ENCODE measurements at regions not wholly inside any gene's neighbourhood (a gene's known extent, or its start where the extent isn't known, plus 50 kb on each side); places are given as distances from the start of the nearest gene placed in this dataset.

DNA sequence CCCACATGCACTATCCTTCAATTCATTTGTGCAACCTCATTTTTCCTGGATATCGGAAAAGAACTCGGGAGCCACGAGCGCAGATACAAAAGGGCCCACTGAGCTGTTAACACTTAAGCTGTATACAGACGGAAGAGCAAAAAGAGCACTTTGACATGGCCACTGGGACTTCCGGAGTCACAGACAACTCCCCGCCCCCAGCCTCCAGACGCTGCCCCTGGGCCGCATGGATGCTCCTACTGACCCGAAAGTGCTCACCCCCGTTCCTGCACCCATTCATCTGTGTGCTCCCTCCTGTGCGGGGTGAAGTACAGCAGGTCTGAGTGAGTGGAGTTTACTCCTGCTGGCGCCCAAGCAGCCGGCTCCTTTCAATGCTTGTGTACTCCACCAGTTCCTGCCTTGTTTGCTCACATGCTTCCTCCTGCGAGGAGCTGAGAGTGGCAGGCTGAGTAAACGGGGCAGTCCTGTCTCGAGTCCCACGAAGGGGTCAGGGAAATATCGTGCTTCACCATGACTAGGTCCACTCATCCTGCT is 901.0 kb upstream of the CTNND2 start:
- no peak for DNase-seq (ENCODE audit: low read depth in 3 of 3, low spot score in 2 of 3)

DNA sequence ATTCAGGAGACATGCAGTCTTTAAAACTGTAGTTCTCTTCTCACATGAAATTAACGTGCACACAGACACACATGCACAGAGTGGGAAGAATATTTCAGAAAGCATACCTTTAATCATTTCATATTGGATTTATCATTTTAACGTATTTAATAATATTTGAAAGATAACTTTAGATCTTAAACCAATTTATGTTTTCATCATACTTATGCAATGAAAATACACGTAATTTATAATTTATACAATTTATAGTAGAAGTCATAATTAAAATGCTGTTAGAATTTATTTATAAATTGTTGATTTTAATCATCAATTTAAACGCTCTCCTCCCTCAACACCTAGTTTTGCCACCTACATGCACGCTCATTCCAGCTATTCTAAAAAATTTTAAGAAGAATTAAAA is 894.9 kb upstream of the CTNND2 start:
- no peak for DNase-seq (ENCODE audit: low read depth in 3 of 3, low spot score in 2 of 3)

DNA sequence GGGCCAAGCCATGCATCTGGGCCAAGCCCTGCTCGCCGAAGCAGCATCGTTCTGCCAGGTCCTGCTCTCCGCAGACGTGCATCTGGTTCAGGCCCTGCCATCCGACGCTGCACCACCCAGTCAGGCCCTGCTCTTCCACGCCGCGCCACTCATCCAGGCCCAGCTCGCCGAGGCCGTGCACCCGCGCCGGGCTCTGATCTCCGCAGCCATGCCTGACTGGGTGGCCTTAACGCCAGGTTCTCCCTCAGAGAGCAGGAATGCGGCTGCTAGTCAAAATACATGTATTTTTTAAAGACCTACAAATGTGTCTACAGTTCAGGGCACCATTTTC is 891.1 kb upstream of the CTNND2 start:
- DNase-seq (ENCODE audit: low read depth in 3 of 3, low spot score in 2 of 3): no peak

DNA sequence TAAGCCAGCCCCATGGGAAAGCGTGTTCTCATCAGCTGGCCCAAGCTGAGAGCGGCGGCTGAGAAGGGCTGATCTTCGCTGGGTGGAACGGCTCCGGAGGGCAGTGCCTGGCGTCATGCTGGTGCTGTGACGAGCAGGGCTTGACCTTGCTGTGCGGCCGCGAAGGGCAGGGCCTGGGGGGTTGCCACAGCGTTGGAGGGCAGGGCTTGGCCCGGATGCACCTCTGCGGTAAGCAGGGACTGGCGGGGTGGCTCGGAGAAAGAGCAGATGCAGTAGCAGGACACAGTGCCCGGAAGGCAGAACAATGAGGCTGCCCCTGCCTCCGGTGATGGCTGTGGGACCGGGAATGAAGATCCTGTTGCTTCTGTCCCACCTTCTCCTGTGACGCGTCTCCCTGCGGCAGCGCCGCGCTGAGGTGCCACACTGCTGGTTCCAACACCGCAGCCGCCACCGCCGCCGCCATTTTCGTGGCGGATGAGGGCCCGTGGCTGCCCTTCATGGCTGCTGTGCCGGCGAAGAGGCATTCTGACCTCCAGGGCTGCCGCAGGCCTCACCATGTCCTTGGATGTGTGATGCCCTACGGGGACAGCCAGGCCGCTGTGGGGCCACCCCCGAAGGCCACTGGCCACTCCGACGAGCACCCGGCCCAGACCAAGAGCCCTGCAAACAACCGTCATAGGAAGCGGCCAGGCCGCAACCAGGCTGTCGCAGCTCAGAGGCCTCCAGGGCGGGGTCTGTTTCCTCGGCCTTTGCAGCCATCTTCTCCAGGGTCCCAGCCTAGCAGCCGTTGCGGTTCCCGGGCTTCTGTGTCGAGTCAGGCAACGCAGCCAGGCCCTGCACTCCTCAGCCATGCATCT is 890.5 kb upstream of the CTNND2 start:
- DNase-seq (ENCODE audit: low read depth in 3 of 3, low spot score in 2 of 3): no peak

DNA sequence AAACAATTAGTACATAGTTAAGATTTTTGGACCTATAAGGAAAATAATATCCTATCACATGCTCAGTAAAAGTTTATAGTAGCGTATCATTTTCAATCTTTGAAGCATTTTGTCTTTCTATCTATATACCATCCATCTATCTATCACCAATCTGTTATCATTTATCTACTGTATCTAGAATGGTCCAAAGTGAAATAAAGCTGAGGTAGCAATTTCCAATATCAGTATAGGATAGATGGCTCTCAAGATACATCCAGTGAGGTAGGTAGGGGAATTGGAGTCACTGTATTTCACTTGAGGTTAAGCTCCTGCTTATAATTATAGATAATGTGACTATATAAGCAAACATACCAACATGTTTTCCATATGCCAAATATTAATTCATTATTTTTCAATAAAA is 889.1 kb upstream of the CTNND2 start:
- DNase-seq (ENCODE audit: low read depth in 3 of 3, low spot score in 2 of 3): no peak

DNA sequence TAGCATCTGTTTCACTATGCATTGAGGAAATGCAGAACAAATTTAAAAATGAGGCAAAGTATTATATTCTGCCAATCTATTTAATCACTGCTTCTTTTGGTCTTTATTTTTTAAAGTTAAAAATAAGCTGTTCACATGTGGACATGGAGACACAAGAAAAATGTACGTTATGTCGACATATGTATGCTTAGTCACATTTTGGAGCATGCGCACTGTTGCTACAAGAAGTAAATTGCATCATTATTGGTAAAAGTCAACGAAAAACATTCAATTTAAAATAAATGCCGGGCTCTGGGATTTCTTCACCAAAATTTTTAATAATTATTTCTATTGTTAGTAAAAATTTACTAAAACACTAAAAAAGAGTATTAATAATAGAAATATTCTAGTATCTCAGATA is 876.3 kb upstream of the CTNND2 start:
- no peak for DNase-seq (ENCODE audit: low read depth in 3 of 3, low spot score in 2 of 3)

DNA sequence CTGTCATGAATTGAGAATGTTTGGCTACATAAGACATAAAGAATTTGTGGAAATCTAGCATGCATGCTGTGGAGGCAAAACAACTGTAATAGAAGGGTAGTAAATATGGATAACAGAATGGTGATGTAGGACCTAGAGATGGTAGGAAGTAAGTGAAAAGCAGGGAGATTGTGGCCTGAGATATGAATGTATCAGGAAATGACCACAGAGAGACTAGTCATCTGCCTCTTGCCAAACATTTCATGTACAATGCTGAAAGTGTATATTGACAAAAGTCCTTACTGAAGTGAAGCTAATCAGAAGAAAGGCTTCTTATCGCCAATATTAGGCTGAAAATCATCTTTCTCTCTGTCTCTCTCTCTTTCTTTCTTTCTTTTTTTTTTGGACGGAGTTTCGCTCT is 873.1 kb upstream of the CTNND2 start:
- DNase-seq (ENCODE audit: low read depth in 3 of 3, low spot score in 2 of 3): no peak

DNA sequence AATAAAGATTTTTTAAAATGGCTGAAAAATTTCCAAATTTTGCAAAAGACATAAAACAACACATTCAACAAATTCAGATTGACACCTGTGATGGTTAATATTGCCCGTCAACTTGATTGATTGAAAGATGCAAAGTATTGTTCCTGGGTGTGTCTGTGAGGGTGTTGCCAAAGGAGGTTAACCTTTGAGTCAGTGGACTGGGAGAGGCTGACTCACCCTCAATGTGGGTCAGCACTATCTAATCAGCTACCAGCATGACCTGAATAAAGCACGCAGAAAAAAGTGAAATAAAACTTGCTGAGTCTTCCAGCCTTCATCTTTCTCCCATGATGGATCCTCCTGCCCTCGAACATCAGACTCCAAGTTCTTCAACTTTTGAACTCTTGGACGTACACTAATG is 868.0 kb upstream of the CTNND2 start:
- no peak for DNase-seq (ENCODE audit: low read depth in 3 of 3, low spot score in 2 of 3)

DNA sequence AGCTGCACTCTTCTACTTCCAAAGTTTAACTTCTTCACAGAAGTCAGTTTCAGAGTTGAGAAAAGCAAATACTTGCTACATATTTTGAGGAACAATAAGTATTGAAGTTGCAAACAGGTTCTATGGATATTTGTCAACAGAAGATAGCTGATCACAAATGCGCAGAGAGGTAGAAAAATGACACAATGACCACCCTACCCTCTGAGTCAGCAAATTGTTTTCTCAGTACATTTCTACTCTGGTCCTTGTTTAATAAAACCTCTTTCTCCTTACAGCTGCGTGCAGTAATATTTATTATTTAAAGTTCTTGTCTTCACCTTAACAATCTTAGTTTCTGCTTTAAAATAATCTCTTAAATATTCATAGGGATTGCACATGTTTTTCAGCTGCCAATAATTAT is 855.1 kb upstream of the CTNND2 start:
- no peak for DNase-seq (ENCODE audit: low read depth in 3 of 3, low spot score in 2 of 3)

DNA sequence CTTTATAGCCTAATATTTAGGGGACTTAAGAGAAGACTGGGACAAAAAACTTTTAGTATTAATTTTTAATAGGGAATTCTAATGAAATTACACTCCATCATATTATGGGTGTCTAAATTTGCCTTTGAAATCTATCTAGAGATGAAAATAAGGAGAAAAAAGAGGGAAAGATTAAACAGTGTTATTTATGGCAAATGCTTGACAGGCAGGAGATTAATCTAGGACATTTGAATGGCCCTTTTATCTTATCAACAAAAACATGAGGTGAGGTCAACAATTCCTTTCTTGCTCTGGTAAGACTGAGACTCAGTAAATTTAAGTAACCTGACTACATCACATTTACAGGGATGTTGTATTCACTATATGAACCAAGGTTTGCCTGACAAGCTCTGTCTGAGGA is 852.8 kb upstream of the CTNND2 start:
- DNase-seq (ENCODE audit: low read depth in 3 of 3, low spot score in 2 of 3): no peak

DNA sequence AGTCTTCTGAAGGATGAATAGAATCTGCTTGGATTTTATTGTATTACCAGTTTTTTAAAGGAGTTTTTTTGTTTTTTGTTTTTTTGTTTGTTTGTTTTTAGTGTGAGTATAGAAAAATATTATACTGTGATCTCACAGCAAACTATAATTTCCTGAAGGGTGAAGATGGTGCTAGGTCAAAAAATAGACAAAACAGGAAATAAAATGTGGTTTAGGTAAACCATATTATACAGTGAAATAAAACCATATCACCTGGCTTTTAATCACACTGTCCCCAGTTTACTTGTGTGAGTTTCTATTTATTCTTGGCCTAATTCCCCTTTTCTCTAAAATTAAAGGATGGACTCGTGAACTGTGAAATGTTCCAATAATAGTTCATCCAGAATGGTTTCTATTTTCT is 841.3 kb upstream of the CTNND2 start:
- no peak for DNase-seq (ENCODE audit: low read depth in 3 of 3, low spot score in 2 of 3)

DNA sequence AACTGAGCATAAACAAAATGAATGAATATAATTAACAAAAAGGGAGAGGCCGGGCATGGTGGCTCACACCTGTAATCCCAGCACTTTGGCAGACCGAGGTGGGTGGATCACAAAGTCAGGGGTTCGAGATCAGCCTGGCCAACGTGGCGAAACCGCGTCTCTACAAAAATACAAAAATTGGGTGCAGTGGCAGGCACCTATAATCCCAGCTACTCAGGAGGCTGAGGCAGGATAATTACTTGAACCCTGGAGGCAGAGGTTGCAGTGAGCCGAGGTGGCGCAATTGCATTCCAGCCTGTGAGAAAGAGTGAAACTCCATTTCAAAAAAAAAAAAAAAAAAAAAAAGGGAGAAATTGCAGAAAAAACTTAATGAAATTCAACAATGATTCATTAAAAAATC is 839.3 kb upstream of the CTNND2 start:
- DNase-seq (ENCODE audit: low read depth in 3 of 3, low spot score in 2 of 3): no peak

DNA sequence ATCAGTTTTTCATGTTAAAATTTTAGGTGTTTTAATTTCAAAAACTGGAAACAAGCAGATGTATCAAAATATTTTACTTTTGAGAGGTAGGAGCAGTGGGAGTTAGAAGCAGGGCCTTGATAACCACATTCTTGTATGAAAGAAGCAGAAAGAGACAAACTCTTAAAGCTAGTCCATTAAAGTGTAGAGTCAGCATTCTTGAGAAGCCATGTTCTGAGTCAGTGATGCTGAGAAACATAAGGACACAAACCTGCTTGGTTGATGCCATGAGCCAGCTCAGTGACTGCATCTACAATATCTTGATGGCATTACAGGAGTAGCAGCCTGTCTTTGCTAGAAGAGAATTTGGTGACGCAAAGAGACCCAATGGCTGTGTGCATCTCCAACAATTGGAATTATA is 826.1 kb upstream of the CTNND2 start:
- no peak for DNase-seq (ENCODE audit: low read depth in 3 of 3, low spot score in 2 of 3)

DNA sequence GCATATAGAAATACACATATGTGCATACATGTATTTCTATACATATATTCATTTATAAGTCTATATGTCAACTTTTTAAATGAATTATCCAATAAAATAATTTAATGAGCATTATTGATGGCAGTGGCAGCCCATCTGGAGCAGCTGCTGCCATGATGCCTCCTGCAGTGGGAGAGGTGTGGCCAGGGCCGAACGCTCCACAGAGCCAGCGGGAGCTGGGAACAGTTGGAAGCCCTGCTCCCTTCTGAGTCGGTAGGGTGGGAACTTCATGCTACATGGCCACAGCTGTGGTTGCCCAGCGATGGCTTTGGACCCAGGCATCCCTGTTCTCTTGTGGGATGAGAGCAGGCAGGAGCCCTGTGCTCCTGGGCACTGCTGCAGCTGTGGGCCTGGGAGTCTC is 812.4 kb upstream of the CTNND2 start:
- no peak for DNase-seq (ENCODE audit: low read depth in 3 of 3, low spot score in 2 of 3)

DNA sequence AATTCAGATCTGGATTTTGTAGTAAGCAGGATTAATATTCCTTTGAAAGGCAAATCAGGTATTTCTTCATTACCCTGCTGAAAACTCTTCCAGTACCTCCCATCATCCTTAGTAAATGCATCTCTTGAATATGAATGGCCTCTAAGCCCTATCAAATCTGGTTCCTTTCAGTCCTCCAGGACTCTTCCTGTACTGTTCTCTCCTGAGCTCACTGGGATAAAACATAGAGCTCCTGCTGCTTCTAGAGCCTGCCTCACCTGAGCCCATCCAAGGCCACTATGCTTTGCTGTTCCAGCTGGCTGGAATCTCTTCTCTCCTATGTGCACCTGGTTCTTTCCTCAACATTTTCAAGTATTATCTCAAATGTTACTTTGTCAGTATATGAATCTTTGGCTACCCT is 803.3 kb upstream of the CTNND2 start:
- no peak for DNase-seq (ENCODE audit: low read depth in 3 of 3, low spot score in 2 of 3)

DNA sequence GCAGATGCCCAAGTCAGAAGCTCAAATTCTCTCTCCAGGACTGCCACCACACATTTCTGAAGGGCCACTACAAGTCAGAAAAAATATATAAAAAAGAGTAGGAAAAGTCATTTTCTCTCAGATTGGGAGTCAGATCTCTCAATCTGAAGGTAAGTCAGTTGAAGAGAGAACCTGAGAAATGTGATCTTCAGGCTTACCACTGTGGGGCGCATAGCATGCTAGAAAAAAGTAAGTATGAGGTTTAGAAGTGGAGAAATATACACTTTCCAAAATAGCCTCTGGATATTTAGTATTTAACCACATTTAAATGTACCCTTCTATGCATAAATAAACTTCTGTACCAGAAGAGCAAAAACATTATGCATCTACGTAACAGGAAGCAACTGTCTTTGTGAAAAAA is 800.7 kb upstream of the CTNND2 start:
- DNase-seq (ENCODE audit: low read depth in 3 of 3, low spot score in 2 of 3): no peak

DNA sequence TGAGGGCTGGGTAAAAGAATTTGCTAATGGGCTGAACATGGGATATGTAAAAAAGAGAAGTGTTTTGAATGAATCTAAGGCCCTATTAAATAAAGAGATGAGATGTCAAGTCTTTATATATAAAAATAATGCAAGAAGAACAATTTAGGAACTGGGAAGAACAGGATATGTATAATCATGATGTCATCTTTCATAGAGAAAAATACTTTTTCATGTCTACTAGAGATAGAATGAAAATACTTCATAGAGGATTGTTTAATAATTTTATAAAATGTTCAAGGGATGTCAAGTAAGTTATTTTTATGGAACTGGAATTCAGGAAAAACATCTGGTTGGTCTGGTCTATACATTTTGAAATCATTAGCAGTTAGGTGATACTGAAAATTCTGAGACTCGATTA is 799.0 kb upstream of the CTNND2 start:
- no peak for DNase-seq (ENCODE audit: low read depth in 3 of 3, low spot score in 2 of 3)

DNA sequence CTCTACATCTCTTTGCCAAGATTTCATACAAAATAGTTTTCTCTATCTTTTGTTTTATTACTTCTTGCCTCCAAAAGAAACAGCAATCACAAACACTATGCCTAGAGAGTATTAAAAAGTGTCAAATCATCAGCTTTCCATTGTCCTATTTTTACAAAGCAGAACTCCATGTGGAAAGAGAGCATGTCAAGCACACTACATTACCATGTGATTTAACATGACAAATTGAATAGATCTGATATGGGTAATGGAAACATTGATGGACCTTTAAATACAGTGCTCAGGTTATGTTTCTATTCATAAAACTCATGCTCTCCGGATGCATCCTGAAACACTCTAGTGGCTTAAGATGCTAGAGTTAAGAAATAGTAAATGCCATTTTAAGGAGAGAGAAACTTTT is 791.4 kb upstream of the CTNND2 start:
- no peak for DNase-seq (ENCODE audit: low read depth in 3 of 3, low spot score in 2 of 3)

DNA sequence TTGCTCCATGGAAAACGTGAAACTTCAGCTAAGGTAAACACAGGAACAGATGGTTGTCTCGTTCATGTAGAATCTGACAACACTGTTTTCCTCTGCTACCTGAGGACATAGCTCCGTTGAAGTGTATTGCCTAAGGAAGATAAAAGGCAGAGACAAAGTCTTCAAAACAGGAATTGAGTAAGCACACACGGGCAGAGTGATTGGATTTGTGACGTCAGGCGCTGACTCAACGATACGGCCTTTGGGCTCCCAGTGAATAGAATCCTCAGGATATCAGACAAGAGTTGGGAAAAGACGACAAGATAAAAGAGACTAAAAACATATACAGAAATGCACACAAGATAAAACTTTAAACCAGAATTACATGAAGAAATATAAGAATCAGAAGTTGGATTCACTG is 787.1 kb upstream of the CTNND2 start:
- DNase-seq (ENCODE audit: low read depth in 3 of 3, low spot score in 2 of 3): no peak

DNA sequence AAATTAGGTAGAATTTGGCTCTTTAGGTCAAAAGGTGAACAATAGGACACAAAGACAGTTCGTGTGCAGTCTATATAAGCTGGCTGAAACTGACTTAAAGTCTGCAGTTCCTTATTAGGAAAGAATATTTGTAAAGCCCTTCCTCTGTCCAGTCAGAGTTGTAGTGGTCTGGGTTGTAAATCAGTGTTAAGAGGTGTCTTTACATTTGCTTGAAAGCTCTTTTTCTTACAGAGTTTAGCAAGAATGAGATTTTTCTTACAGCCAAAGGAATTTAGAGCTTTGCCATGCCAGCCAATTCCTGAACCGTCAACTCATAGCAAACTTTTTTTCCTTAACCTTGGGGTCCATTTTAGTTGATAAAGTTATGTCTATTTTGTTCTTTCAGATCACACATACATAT is 786.1 kb upstream of the CTNND2 start:
- no peak for DNase-seq (ENCODE audit: low read depth in 3 of 3, low spot score in 2 of 3)

DNA sequence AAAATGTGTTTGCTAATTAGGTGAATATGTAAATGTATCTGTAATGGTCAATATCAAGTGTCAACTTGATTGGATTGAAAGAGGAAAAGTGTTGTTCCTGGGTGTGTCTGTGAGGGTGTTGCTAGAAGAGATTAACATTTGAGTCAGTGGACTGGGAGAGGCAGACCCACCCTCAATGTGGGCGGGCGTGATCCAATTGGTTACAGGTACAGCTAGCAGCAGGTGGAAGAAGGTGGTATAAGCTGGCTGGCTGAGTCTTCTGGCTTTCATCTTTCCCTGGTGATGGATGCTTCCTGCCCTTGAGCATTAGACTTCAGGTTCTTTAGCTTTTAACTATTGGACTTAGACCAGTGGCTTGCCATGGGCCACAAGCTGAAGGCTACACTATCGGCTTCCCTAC is 779.0 kb upstream of the CTNND2 start:
- DNase-seq (ENCODE audit: low read depth in 3 of 3, low spot score in 2 of 3): no peak

DNA sequence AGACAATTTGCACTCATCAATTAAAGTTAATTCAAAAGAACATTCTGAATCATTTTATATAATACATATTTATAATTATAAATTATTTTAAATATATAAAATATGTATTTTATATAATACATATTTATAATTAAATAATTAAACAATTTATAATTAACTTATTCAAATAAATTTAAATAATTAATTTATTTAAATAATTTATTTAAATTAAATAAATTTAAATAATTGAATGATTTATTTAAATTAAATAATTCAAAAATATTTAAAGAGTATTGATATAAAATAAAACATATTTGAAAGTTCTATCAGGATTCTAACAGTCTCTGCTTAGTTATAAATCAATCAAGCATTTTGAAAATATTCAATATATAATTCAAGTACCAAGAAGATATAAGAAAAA is 775.5 kb upstream of the CTNND2 start:
- DNase-seq (ENCODE audit: low read depth in 3 of 3, low spot score in 2 of 3): no peak

DNA sequence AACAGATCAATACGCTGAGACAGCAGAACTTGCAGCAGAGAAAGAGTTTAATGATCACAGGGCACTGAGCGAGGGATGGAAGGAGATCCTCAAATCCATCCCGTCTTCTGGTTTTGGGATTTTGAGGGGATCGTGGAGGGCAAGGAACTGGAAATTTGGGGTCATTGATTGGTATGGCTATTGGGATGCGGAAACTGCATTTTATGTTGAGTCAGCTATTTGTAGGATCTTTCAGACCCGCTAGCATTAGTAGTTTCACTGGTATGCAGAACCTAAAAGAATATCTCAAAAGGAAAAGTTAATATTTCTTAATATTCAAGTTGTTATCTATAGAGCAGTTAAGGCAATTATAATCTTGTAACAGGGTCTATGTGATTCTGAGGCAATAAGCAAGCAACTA is 771.7 kb upstream of the CTNND2 start:
- no peak for DNase-seq (ENCODE audit: low read depth in 3 of 3, low spot score in 2 of 3)

Measured in right renal cortex interstitium (tissue), 3 donors.